HepG2 (cell line): ENCODE measurements at regions not wholly inside any gene's neighbourhood (a gene's known extent, or its start where the extent isn't known, plus 50 kb on each side); places are given as distances from the start of the nearest gene placed in this dataset.
"Not testable (repeated sequence)": the region's sequence is repeated elsewhere in the genome, so short reads cannot be mapped to it uniquely, and the experiment has no call there.

Source experiments
- PHF20 ChIP-seq: sonication (generic); formaldehyde crosslinking; IDR thresholded peaks from 2 replicates; pipeline ENCODE4 v1.5.0; 2020; ENCODE audit warnings: mild to moderate bottlenecking, missing genetic modification reagents
- RXRA ChIP-seq: sonication (generic); formaldehyde crosslinking; IDR thresholded peaks from 2 replicates; pipeline ENCODE4 v1.5.1; 2020; ENCODE audit warnings: missing genetic modification reagents
- STAT5B ChIP-seq: sonication (generic); formaldehyde crosslinking; IDR thresholded peaks from 2 replicates; pipeline ENCODE4 v1.4.0; 2020; ENCODE audit warnings: missing genetic modification reagents
- TARDBP ChIP-seq: sonication (generic); formaldehyde crosslinking; IDR thresholded peaks from 2 replicates; pipeline ENCODE4 v1.8.0; 2022; ENCODE audit warnings: mild to moderate bottlenecking, missing genetic modification reagents
- ZBTB38 ChIP-seq: sonication (generic); formaldehyde crosslinking; IDR thresholded peaks from 2 replicates; pipeline ENCODE4 v1.5.1; 2020; ENCODE audit warnings: mild to moderate bottlenecking, missing genetic modification reagents
- ZFP36L2 ChIP-seq: sonication (generic); formaldehyde crosslinking; IDR thresholded peaks from 2 replicates; pipeline ENCODE4 v1.4.0; 2020; ENCODE audit warnings: missing genetic modification reagents
- ZNF121 ChIP-seq: sonication (generic); formaldehyde crosslinking; IDR thresholded peaks from 2 replicates; pipeline ENCODE4 v1.5.0; 2020; ENCODE audit warnings: mild to moderate bottlenecking, missing genetic modification reagents
- ZNF496 ChIP-seq: sonication (generic); formaldehyde crosslinking; IDR thresholded peaks from 2 replicates; pipeline ENCODE4 v1.8.1; 2023; ENCODE audit warnings: mild to moderate bottlenecking, moderate library complexity, missing genetic modification reagents; ENCODE audit not compliant: insufficient replicate concordance
- TF ChIP-seq, protein P1 (sequence below): sonication (generic); formaldehyde crosslinking; IDR thresholded peaks from 2 replicates; pipeline ENCODE4 v1.4.0; 2020; ENCODE audit warnings: missing genetic modification reagents

- TF ChIP-seq PHF20 (CRISPR knock-in tag); STAT5B (CRISPR knock-in tag); RXRA; ZNF121 (CRISPR knock-in tag); TARDBP (CRISPR knock-in tag); ZFP36L2 (CRISPR knock-in tag); ZNF496; ZBTB38: not testable (repeated sequence)
- TF ChIP-seq, protein P1, sequence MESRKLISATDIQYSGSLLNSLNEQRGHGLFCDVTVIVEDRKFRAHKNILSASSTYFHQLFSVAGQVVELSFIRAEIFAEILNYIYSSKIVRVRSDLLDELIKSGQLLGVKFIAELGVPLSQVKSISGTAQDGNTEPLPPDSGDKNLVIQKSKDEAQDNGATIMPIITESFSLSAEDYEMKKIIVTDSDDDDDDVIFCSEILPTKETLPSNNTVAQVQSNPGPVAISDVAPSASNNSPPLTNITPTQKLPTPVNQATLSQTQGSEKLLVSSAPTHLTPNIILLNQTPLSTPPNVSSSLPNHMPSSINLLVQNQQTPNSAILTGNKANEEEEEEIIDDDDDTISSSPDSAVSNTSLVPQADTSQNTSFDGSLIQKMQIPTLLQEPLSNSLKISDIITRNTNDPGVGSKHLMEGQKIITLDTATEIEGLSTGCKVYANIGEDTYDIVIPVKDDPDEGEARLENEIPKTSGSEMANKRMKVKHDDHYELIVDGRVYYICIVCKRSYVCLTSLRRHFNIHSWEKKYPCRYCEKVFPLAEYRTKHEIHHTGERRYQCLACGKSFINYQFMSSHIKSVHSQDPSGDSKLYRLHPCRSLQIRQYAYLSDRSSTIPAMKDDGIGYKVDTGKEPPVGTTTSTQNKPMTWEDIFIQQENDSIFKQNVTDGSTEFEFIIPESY (CRISPR knock-in tag): not testable (repeated sequence)
Observed at GRCh38 chr14:19487265-19487664, 53.1 kb upstream of the POTEG start.
